Heart right ventricle (tissue), 16 donors: ENCODE measurements at regions not wholly inside any gene's neighbourhood (a gene's known extent, or its start where the extent isn't known, plus 50 kb on each side); places are given as distances from the start of the nearest gene placed in this dataset.

ENCODE experiments used
- ATAC-seq, 8 donors: fragments of 200-7000 bp; cut with Tn5 transposase; one replicate each; pipeline ENCODE4 v1.9.1; 2020; ENCODE audit warnings: mild to moderate bottlenecking in 8 of 8, moderate library complexity in 8 of 8, moderate number of reproducible peaks in 1 of 8
- DNase-seq, 2 donors: peaks; one replicate each; pipeline ENCODE4 v3.0.0-alpha.2; 2020
- H3K27ac ChIP-seq, 10 donors: fragments of 200-600 bp; sonication (generic) in 2 of 10; one replicate each; pipeline versions ENCODE4 v1.5.0 to v1.8.0; 2020 to 2022; ENCODE audit warnings: mild to moderate bottlenecking in 3 of 10
- H3K27me3 ChIP-seq, 7 donors: fragments of 200-600 bp; one replicate each; pipeline ENCODE4 v1.8.0; 2021 to 2022; ENCODE audit warnings: mild to moderate bottlenecking in 2 of 7
- H3K36me3 ChIP-seq, 9 donors: fragments of 200-600 bp; sonication (generic) in 1 of 9; one replicate each; pipeline versions ENCODE4 v1.5.0 to v1.8.0; 2020 to 2022; ENCODE audit warnings: mild to moderate bottlenecking in 2 of 9
- H3K4me1 ChIP-seq, 9 donors: fragments of 200-600 bp; sonication (generic) in 1 of 9; one replicate each; pipeline versions ENCODE4 v1.5.0 to v1.8.0; 2020 to 2022; ENCODE audit warnings: mild to moderate bottlenecking in 4 of 9
- H3K4me3 ChIP-seq, 10 donors: fragments of 200-600 bp; sonication (generic) in 2 of 10; one replicate each; pipeline versions ENCODE4 v1.5.0 to v1.8.0; 2020 to 2022; ENCODE audit warnings: mild to moderate bottlenecking in 7 of 10, moderate library complexity in 2 of 10
- H3K9me3 ChIP-seq, 11 donors: fragments of 200-600 bp in 10 of 11; sonication (generic) in 2 of 11; one replicate each; pipeline versions ENCODE4 v1.5.0 to v1.8.0; 2013 to 2022; ENCODE audit warnings: mild to moderate bottlenecking in 2 of 11, control low read depth in 1 of 11, moderate library complexity in 1 of 11
- CTCF ChIP-seq, 9 donors: fragments of 200-600 bp; sonication (generic) in 2 of 9; IDR thresholded peaks; one replicate each; pipeline versions ENCODE4 v1.5.0 to v1.8.0; 2021 to 2022; ENCODE audit warnings: antibody characterized with exemption in 9 of 9, mild to moderate bottlenecking in 5 of 9, moderate library complexity in 1 of 9
- WGBS, 2 donors: extraction: QIAGEN DNeasy Blood & Tissue Kit; methylation state at CpG; one replicate each; pipeline ENCODE4 v1.1.7; 2013; ENCODE audit warnings: inconsistent platforms in 1 of 2; 5-methylcytosine and 5-hydroxymethylcytosine counted together
- intact Hi-C, 10 donors: fragments of 100-400 bp; cut with DNase I; formaldehyde crosslinking; loops; one replicate each; pipeline versions ENCODE4 v1.11.1 to v1.14.2; 2022
- donor health status: Arrhythmogenic right ventricular cardiomyopathy.
- donor health status: ischemic (EF 13 %, LVEDD 7.1; RV severe dilation, severe dysfunction).
- donor health status: healthy with polysubstance abuse.
- donor health status: DM: no; HTN: yes; CAD: no.
- donor health status: DM: no; HTN: no; CAD: no.
- donor health status: ischemic (EF 25% LVEDD 6.9; RV normal size, moderate dysfunction).
- donor health status: ischemic (EF 25% LVEDD 5.7; RV mildly dilated, moderate dysfunction).
- donor health status: healthy.
- donor health status: DM: yes; HTN: yes; CAD: no.
- donor health status: Ischemic cardiomyopathy.
- donor health status: ischemic (EF 35%, LVEDD 5.7; RV mildly dilated, moderate dysfunction).
- donor health status: nonischemic (EF 11% LVEDD 7.7; RV severe dilation, severe dysfunction).
- donor health status: DM: yes; HTN: yes; CAD: no.
- donor health status: PGD.
- donor health status: ischemic (EF 29% LVEDD 5.4; RV normal size, mild dysfunction).
- donor health status: nonischemic (EF 23%, LVEDD 6.1; RV moderate dilation, normal function).

DNA sequence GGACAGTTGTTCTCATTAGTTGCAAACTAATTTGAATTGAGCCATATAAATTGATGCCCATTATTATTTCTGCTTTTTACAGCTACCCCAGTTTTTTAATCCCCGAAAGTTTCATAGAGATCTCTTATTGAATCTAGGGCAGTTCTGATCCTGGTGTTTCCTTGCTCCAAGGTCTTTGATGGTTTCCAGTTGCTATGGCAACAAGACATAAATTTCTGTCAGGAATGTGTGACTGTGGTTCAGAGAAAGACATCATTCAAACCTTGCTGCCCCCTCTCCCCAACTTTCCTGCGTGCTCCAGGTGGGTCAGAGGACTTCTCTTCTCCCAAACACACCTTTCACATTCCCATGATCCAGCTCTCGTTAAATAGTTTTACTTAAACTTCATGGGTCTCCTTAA, 63.4 kb downstream of the TAF11L14 start:
- no peaks in the 10 kb centered on the region for H3K4me1 ChIP-seq
- intact Hi-C loops = no loop called here
- 55 to 69% methylated on average over 3 of the region's 3 CpGs for WGBS, 2 donors

DNA sequence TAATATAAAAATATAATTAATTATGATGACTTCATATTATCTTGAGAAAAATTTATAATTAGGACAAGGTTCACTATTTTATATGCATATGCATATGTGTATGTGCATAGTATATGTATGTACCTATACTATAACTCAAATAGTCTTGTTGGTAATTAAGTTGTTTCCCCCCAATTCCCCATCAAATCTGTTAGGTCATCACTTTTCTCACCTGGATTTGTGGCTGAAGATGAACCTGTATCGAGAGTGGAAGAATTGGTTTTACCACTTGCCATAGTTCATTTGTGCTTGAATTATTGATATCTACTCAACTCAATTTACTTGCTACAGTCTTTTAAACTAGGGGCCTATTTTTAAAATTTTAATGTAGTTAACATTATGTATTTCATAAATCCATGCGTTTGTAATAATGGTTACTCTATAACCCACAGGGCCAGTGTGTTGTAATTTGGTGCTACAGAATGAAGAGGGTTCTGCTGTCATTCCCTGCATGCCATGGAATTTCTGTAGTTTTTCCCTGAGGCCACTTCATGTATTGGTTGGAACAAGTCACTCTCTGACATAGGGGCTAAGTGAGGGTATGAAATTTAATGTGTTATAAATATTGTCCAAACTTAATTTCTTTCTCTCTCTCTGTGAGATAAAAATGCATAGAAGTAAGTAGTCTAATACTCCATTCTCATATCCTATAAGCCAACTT, 74.9 kb downstream of the TAF11L14 start:
- ATAC-seq (no peak), DNase-seq (no peak)
- H3K4me3 ChIP-seq = no peak overlapping the region
- no peaks in the 10 kb centered on the region for H3K4me1 ChIP-seq
- no peak overlapping the region for H3K27ac ChIP-seq
- no peak for TF ChIP-seq CTCF (IDR thresholded peaks at IDR 0.05)
- intact Hi-C loops = no loop called here
- no peaks in the 10 kb centered on the region for H3K27me3 ChIP-seq
- no peaks in the 10 kb centered on the region for H3K36me3 ChIP-seq
- peaks cover 0 to 21% (median 0%) of the 10 kb centered on the region in 11 donors for H3K9me3 ChIP-seq
- whole genome bisulfite sequencing, 2 donors = 84 to 86% methylated on average over 2 of the region's 2 CpGs

More for the DNA sequence above, 63.4 kb downstream of the TAF11L14 start:
- no peak for DNase-seq
- no peak for TF ChIP-seq CTCF (IDR thresholded peaks at IDR 0.05)
- Histone ChIP-seq H3K9me3 (peaks cover 0 to 17% (median 3%) of the 10 kb centered on the region in 11 donors), H3K27ac (no peak overlapping the region), H3K4me3 (no peak overlapping the region), H3K27me3 (no peaks in the 10 kb centered on the region), H3K36me3 (no peaks in the 10 kb centered on the region)
- ATAC-seq = no peak

- Histone ChIP-seq H3K4me3 (no peak overlapping the region), H3K27me3 (no peaks in the 10 kb centered on the region)
Observed at GRCh38 chr5:17713301-17713700, 79.0 kb downstream of the TAF11L14 start.

DNA sequence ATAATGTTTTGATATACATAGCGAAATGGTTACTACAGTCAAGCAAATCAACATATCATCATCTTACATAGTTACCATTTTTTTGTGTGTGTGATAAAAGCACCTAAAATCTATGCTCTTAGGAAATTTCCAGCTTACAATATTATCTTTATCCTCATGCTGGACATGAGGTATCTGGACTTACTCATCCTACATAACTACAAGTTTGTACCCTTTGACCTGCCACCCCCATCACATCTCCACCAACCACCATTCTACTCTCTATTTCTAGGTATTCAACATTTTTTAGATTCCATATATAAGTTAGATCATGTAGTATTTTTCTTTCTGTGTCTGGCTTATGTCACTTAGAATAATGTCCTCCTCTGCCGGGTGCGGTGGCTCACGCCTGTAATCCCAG, 79.9 kb downstream of the TAF11L14 start:
- H3K9me3 ChIP-seq = peaks cover 0 to 12% (median 0%) of the 10 kb centered on the region in 11 donors
- H3K27ac ChIP-seq = no peak overlapping the region
- DNase-seq (no peak), ATAC-seq (no peak)
- H3K4me1 ChIP-seq = no peaks in the 10 kb centered on the region
- TF ChIP-seq CTCF (IDR thresholded peaks at IDR 0.05) = no peak
- WGBS, 2 donors = 90 to 94% methylated on average over 4 of the region's 4 CpGs
- H3K27me3 ChIP-seq = no peaks in the 10 kb centered on the region
- intact Hi-C loops = no loop called here
- no peak overlapping the region for H3K4me3 ChIP-seq
- no peaks in the 10 kb centered on the region for H3K36me3 ChIP-seq

More at GRCh38 chr5:17713301-17713700, 79.0 kb downstream of the TAF11L14 start:
- Histone ChIP-seq H3K9me3 (peaks cover 0 to 10% (median 0%) of the 10 kb centered on the region in 11 donors), H3K27ac (no peak overlapping the region), H3K36me3 (no peaks in the 10 kb centered on the region), H3K4me1 (no peaks in the 10 kb centered on the region)
- 73 to 83% methylated on average over 1 of the region's 1 CpG for WGBS, 2 donors
- TF ChIP-seq CTCF (IDR thresholded peaks at IDR 0.05) = no peak
- ATAC-seq = no peak
- no peak for DNase-seq
- intact Hi-C loops = no loop called here
